Activated T-helper 1 cell treated with Interleukin-2 at 50 U/mL for 16 hours (primary cell): ENCODE measurements at regions not wholly inside any gene's neighbourhood (a gene's known extent, or its start where the extent isn't known, plus 50 kb on each side); places are given as distances from the start of the nearest gene placed in this dataset.
"Not testable (repeated sequence)": the region's sequence is repeated elsewhere in the genome, so short reads cannot be mapped to it uniquely, and the experiment has no call there.

Source experiments
- DNase-seq: peaks from one replicate; pipeline ENCODE4 v3.0.0-alpha.2; 2020; ENCODE audit warnings: low read depth

DNA sequence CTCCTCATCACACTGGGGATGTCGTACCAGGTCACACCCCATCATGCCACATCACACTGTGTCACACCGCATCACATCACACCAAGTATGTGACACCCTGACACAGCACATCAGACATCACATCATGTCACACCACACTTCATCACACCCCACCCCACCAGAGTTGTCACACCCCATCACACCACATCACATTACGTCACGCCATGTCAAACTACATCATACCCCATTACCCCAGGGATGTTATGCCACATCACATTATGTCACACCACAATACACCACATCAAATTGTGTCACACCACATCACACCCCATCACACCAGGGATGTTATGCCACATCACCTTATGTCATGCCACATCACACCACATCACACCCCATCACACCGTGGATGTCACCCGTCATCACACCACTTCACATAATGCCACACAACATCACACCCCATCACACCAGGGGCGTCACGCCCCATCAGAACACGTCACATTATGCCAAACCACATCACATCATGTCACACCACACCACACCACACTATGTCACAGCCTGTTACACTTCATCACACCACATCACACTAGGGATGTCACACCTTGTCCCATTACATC is 133.6 kb downstream of the TMEM121 start:
- DNase-seq = no peak

DNA sequence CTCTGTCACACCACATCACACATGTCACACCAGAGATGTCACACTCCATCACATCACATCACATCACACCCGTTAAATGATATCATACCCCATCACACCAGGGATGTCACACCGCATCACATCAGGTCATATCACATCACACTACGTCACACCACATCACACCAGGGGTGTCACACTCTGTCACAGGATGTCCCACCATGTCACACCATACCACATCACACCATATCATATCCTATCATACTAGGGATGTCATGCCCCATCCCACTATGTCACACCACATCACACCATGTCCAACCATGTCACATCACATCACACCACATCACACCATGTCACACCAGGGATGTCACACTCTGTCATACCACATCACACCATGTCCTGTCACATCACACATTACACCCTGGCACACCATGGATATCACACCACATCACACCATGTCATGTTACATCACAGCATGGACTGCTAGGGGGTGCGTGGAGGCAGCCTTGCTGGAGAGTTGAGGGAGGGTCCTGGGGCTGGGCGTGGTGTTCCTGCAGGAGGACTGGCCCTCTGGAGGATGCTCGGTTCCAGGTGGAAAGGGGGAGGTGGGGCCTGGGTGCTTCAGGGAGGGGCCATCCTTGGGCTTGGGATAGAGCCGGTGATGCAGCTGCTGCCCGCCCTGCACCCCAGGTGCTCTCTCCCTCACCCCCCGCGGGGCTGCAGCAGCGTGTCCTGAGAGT is 134.6 kb downstream of the TMEM121 start:
- no peak for DNase-seq

DNA sequence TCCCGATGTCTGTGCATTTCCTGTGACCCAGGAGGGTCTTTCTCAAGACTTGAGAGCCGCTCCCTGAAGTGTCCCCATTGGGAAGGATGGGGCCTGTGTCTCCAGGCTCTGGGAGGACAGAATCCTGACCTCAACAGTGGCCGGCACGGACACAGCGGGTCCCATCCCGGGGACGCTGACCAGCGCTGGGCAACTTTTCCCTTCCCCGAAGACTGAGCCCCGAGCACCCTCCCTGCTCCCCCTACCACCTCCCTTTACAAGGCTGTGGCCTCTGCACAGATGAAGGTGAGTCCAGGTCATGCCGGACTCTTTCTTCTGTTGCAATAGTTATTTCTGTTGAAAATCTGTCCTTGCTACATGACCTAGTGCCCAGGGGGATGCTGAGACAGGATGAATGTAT is 135.7 kb downstream of the TMEM121 start:
- DNase-seq = not testable (repeated sequence)

DNA sequence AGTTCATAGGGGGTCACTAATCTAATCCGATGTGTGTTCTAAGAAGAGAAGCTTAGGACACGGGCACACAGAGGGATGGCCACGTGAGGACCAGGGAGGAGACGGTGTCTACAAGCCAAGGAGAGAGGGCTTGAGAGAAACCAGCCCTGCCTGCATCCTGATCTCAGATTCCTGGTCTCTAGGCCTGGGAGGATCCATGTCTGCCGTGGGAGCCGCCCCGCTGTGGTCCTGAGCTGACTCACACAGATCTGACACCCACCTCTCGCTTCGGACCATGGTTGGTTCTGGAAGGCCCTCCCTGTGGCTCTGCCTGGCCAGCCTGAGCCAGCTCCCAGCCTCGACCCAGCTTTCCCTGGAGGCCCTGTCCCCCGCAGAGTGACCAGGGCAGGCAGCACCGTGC is 136.2 kb downstream of the TMEM121 start:
- DNase-seq = not testable (repeated sequence)

DNA sequence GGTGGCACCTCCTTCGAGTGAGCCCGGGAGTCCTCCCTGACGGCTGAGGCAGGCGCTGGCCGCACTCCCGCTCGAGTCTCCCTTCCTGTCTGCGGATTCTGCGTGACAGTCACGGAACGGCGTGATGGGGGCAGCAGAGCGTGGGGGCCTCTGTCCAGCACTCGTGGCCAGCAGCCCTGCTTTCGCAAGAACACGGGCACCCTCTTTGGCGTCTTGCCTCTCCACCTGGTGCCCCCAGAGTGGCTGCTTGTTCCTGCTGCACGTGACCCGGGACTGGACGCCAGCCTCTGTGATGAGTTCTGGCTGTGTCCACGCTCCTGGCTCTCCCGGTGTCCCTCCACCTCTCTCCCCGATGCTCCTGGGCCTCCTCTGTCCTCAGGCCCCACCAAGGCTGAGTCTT is 136.9 kb downstream of the TMEM121 start:
- DNase-seq = not testable (repeated sequence)

DNA sequence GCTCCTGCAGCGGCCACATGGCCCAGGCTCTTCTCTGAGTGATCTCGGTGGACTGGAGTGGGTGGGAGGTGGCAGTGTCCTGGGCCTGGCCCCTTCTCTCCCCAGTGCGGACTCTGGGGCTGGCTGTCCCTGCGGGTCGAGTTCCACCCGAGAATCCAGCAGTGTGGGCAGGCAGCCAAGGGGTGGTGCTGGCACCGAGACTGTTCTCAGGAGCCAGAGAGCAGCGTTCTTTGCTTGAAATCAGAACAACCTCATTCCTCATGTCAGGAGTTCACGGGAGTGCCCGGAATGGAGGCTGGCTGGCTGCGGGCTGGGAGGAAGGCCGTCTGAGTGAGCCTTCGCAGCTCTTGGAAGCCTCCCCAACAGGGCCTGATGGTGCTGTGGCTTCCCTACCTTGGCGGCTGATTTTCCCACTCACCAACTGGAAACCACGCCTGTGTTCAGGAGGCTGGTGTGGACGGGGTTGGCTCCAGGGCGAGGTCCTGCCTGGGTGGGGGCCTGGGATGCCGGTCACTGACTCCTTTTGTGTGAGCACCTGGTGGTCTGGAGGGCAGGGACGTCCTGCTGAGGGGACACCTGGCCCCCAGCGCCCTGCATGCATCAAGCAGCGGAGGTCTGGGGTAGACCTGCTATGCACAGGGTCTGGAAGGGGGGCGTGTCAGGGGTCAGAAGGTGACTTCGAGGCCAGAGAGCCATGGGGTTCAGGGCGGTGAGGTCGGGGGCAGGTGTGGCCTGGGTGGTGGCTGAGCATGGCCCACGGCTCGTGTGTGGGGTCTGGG is 137.6 kb downstream of the TMEM121 start:
- not testable (repeated sequence) for DNase-seq

DNA sequence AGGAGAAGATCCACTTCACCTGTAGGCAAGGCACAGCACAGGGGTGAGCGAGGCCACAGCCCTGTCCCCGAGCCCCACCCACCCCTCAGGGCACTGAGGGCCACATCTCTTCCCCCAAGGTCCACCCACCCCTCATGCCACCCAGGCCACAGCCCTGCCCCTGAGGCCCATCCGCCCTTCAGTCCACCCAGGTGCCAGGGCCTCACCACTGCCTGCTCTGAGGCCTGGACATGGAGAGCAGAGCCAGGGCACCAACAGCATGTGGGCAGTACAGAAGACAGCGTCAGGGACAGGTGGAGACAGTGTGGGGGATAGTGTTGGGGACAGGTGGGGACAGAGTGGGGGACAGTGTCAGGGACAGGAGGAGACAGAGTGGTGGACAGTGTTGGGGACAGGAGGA is 138.3 kb downstream of the TMEM121 start:
- DNase-seq = no peak

DNA sequence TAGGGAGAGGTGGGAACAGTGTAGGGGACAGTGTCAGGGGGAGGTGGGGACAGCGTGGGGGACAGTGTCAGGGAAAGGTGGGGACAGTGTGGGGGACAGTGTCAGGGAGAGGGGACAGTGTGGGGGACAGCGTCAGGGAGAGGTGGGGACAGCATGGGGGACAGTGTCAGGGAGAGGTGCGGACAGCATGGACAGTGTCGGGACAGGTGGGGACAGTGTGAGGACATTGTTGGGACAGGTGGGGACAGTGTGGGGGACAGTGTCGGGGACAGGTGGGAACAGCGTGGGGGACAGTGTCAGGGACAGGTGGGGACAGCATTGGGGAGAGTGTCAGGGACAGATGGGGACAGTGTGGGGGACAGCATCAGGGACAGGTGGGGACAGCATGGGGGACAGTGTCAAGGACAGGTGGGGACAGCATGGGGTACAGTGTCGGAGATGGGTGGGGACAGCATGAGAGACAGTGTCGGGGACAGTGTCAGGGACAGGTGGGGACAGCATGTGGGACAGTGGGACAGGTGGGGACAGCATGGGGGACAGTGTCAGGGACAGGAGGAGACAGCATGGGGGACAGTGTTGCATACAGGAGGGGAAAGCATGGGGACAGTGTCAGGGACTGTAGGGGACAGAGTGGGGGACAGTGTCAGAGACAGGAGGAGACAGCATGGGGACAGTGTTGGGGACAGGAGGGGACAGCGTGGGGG is 139.0 kb downstream of the TMEM121 start:
- DNase-seq = no peak

DNA sequence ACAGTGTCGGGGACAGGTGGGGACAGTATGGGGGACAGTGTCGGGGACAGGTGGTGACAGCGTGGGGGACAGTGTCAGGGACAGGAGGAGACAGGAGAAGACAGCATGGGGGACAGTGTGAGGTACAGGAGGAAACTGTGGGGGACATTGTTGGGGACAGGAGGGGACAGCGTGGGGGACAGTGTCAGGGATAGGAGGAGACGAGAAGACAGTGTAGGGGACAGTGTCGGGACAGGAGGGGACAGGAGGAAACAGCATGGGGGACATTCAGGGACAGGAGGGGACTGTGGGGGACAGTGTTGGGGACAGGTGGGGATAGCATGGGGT is 139.5 kb downstream of the TMEM121 start:
- no peak for DNase-seq

DNA sequence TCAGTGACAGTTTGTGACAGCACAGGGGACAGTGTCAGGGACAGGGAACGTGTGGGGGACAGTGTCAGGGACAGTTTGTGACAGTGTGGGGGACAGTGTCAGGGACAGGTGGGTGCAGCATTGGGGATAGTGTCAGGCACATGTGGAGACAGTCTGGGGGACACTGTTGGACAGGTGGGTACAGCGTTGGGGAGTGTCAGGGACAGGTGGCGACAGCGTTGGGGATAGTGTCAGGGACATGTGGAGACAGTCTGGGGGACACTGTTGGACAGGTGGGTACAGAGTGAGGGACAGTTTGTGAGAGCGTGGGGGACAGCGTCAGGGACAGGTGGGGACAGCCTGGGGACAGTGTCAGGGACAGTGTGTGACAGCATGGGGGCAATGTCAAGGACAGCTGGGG is 140.0 kb downstream of the TMEM121 start:
- DNase-seq = no peak

DNA sequence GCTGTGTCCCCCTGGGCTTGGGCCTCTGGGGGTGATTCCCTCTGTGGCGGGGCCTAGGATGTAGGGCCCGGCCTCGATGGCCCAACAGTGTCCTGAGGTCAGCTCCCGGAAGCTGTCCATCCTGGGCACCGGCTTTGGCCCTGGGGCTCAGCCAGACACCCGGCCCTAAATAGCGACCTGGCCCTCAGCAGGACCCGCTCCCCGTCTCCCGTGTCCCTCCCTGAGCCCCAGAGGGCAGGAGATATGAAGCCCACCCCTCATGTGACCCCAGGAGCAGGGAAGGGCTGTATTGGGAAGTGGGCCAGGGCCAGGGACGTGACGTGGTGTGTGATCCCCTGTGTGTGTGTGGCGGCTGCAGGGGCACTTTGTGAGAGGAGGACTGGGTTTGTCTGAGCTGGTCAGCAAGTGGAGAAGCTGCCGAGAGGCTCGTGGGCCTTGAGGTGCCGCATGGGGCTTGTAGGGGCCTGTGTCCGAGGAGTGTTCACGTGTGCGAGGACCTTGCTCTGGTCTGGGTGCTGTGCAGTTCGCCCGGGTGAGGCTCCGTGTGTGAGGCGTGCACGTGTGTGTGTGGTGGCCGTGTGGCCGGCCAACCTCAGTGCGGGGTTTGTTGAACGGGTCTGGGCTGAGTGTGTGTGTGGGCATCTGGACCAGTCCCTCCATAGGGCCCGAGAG is 140.7 kb downstream of the TMEM121 start:
- not testable (repeated sequence) for DNase-seq

DNA sequence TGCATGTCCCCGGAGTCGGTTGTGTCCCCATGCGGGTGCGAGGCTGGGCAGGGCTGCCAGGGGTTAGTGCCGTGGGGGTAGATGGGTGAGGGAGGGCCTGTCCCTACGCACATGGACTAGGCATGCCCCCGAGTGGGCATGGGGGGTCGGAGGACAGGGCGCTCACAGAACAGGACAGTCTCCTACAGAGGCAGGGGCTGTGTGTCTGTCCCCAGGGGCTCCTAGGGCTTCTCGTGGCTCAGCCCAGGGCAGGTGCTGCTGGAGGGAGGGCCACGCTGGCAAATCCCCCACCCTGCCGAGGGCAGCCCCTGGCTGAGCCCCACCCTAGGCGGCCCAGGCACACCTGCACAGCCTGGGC is 141.3 kb downstream of the TMEM121 start:
- not testable (repeated sequence) for DNase-seq

DNA sequence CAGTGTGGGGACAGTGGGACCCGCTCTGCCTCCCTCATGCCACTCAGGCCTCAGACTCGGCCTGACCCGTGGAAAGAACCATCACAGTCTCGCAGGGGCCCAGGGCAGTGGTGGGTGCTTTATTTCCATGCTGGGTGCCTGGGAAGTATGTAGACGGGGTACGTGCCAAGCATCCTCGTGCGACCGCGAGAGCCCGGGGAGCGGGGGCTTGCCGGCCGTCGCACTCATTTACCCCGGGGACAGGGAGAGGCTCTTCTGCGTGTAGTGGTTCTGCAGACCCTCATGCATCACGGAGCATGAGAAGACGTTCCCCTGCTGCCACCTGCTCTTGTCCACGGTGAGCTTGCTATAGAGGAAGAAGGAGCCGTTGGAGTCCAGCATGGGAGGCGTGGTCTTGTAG is 141.6 kb downstream of the TMEM121 start:
- DNase-seq = not testable (repeated sequence)

DNA sequence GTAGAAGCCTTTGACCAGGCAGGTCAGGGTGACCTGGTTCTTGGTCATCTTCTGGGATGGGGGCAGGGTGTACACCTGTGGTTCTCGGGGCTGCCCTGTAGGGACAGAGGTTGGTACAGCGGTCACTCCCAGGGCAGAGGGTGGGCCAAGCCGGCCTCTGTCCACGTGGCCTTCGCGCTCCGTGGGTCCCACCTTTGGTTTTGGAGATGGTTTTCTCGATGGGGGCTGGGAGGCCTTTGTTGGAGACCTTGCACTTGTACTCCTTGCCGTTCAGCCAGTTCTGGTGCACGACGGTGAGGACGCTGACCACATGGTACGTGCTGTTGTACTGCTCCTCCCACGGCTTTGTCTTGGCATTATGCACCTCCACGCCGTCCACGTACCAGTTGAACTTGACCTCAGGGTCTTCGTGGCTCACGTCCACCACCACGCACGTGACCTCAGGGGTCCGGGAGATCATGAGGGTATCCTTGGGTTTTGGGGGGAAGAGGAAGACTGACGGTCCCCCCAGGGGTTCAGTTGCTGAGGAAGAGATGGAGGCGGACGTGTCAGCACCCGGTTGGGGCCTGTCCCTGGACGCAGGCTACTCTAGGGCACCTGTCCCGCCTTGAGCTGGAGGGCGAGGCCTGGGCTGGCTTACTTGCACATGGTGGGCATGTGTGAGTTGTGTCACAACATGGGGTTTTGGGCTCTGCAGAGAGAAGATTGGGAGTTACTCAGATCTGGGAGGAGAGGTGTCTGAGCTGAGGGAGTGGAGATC is 142.3 kb downstream of the TMEM121 start:
- DNase-seq = not testable (repeated sequence)

DNA sequence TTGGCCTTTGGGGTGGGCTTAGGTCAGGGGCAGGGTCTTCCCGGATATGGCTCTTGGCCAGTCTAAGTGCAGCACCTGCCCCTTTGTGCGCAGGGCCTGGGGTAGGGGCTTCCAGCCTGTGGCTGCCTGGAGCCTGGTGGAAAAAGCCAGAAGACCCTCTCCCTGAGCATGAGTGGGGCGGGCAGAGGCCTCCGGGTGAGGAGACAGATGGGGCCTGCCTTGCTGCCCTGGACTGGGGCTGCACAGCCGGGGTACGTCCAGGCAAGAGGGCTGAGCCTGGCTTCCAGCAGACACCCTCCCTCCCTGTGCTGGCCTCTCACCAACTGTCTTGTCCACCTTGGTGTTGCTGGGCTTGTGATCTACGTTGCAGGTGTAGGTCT is 142.8 kb downstream of the TMEM121 start:
- not testable (repeated sequence) for DNase-seq

DNA sequence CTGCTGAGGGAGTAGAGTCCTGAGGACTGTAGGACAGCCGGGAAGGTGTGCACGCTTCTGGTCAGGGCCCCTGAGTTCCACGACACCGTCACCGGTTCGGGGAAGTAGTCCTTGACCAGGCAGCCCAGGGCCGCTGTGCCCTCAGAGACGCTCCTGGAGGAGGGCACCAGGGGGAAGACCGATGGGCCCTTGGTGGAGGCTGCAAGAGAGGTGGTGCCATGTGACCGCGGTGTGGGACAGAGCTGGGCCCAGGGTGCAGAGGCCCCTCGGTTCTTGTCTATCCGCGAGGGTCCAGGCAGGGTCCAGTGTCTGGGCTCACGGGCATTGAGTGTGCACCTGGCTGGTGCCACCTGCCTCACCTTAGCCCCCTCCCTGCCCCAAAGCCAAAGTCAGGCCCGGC is 143.3 kb downstream of the TMEM121 start:
- DNase-seq = not testable (repeated sequence)

DNA sequence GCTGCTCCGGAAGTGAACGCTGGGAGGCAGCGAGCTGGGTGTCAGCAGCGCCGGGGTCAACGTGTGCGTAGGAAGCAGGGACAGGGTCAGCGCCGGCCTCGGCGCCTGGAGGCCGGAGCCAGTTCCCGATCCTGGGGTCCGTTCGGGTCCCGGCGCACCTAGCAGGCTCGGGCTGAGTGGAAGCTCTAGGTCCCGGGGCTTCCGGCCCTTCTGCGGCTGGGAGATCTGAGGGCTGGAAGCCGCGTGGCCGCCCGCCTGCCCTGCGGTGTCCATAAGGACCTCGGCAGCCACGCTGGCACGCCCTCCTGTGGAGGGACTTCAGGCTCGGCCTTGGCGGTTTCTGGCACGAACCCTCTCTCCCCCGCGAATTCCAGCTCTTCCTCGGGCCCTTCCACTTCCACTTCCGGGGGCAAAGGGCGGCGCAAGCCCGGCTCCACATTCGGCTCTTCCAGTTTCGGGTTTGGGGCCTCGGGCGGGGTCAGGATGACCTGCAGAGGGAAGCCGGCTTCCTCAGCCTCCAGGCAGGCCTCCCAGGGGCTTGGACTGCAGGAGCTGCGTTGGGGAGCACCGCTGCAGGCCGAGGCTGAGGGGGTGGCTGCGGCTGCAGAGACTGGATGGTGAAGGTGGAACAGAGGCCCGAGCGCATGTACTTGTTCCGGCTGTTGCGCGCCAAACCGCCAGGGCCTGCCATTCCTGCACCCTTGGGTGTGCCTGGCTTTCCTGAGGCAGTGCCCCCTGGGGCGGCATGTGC is 146.2 kb downstream of the TMEM121 start:
- not testable (repeated sequence) for DNase-seq

DNA sequence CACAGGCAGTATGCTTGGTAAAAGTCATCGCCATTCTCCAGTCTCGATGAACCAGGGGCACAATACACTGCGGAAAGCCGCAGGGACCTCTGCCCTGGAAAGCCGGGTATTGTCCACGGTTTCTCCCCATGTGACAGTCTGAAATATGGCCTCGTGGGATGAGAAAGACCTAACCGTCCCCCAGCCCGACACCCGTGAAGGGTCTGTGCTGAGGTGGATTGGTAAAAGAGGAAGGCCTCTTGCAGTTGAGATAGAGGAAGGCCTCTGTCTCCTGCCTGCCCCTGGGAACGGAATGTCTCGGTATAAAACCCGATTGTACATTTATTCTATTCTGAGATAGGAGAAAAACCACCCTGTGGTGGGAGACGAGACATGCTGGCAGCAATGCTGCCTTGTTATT is 149.1 kb downstream of the TMEM121 start:
- not testable (repeated sequence) for DNase-seq

DNA sequence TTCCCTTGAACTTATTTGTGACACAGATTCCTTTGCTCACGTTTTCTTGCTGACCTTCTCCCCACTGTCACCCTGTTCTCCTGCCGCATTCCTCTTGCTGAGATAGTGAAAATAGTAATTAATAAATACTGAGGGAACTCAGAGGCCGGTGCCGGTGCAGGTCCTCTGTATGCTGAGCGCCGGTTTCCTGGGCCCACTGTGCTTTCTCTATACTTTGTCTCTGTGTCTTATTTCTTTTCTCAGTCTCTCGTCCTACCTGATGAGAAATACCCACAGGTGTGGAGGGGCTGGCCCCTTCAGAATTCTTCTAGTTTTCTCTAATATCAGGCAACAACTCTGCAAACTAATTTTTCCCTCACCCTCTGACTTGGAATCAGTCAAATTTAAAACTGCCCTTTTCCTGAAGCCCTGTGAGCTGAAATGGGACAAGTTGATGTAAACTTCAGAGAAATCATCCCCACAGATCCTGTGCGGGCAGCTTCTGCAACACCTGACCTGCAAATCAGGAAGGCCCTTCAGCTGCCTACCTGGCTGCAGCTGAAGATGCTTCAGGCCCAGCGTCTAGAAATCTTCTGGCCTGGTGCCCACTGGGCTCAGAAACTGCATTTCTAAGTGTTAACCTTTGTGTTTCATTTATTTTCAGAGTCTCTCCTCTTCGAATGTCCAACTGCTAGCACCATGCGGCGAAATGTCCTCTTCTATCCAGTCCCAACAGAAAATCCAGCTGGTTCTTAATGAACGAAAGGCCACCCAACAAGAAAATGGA is 149.7 kb downstream of the TMEM121 start:
- DNase-seq = not testable (repeated sequence)

DNA sequence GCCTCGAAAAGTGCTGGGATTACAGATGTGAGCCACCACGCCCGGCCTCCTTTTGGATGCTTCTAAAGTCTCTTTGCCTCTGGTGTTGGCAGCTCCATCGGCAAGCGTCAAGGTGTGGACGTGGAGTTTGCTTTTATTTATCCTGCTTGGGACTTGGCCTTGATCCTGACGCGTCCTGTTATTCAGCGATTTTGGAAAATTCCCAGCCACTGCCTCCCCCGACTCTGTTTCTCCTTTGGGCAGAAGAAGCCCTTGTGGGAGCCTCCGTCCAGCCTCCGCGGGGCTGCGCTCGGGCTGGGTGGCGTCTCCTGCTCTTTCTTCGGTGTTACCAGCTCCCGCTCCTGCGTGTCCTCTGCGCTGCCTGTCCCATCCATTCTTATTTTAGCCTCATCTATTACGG is 151.7 kb downstream of the TMEM121 start:
- not testable (repeated sequence) for DNase-seq
